ENCODE measurements at regions not wholly inside any gene's neighbourhood (a gene's known extent, or its start where the extent isn't known, plus 50 kb on each side); places are given as distances from the start of the nearest gene placed in this dataset.

- no peak for TF ChIP-seq CTCF (IDR thresholded peaks at IDR 0.05; ENCODE audit: low read length)
- no peak for TF ChIP-seq EZH2 (optimal IDR thresholded peaks at IDR 0.05; ENCODE audit: low read depth, low read length)
Measured at GRCh38 chr3:74390121-74390877, 224.2 kb downstream of the CNTN3 start.
